ENCODE measurements at regions not wholly inside any gene's neighbourhood (a gene's known extent, or its start where the extent isn't known, plus 50 kb on each side); places are given as distances from the start of the nearest gene placed in this dataset.
"Not testable (repeated sequence)": the region's sequence is repeated elsewhere in the genome, so short reads cannot be mapped to it uniquely, and the experiment has no call there.

DNA sequence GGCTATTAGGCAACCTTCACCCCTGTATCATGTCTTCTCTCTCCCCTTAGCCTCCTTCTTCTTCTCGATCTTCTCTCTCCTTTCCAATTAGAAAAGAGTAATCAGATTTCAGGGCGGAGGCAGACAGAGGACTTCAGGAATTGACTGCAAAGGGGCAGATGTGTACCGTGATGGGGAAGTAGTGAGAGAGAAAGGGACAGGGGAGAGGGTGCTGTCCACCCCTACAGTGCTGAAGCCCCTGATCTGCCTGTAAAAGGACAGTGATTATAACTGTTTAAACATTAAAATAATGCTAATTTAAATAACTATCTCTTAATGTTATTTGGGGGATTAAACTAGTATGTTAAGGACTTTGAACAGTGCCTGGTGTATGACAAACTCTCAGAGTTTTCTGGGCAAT lies 178.5 kb downstream of the ACTR3 start:
- DNase-seq: peak; percentile 5

DNA sequence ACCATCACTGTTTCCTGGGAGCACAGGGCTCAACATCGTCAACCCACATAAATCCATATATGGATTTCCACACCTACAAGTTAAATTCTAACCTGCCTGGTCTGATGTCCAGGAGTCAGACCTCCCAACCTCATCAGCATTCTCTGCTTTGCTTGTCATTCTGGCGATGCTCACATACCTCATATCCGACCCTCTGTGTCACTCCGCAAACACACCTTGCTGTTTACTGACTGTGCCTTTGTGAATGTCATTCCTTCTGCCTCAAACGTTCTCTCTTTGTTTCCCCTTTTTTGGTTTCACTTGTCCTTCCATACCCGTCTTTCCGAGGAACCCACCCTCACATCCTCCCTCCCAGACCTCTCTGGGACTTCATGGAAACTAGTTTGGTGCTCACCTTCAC lies 187.1 kb downstream of the ACTR3 start:
- DNase-seq: no peak

DNA sequence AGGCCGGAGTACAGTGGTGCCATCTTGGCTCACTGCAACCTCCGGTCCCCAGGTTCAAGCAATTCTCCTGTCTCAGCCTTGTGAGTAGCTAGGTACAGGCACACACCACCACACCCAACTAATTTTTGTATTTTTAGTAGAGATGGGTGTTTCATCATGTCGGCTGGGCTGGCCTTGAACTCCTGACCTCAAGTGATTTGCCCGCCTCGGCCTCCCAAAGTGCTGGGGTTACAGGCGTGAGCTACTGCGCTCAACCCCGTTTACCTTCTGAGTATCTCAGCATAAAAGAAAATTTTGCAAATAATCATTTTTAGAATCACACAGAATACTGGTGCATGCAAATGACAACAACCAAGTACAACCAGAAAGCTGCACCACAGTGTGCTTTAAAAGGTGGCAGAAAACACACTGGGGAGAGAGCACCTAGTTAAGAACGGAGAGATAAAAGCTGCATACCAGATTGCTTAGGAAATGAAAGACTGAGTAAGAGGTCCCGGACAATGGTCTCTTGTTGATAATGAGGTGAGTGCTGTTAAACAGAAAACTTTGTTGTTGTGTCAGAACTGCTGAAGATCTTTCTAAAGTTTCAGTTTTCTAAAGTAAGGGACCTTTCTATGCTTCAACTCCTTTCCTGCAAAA lies 189.6 kb downstream of the ACTR3 start:
- no peak for DNase-seq

DNA sequence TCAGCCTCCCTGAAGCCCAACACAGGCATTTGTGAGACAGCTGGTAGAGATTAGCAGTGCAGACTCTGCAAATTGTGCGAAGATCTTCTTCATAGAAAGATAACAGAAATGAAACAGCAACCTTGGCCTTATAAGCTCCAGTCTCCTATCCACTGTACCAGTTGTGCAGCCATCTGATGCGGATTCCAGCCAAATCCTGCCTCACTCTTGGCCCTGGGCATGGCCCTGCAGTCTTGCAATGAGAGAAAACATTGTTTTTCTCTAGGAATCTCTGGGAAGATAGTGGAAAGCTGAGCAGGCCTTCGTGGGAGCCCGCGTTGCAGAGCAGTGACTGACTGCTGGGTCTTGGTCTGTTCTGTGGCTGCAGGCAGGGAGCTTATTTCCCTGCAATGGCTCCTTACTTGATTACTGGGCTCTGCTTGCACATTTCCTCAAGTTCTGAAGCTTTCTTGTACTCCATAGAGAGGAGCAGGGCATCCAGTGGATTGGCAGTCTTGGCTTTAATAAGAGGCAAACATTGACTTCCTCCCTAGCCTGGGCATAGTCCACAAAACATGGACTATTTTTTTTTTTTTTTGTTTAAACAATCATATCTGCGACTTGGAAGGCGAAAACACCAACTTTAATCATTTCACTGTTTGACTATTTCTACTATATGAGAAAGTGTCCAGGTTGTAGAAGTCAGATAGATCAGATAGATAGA lies 193.0 kb downstream of the ACTR3 start:
- DNase-seq: no peak

DNA sequence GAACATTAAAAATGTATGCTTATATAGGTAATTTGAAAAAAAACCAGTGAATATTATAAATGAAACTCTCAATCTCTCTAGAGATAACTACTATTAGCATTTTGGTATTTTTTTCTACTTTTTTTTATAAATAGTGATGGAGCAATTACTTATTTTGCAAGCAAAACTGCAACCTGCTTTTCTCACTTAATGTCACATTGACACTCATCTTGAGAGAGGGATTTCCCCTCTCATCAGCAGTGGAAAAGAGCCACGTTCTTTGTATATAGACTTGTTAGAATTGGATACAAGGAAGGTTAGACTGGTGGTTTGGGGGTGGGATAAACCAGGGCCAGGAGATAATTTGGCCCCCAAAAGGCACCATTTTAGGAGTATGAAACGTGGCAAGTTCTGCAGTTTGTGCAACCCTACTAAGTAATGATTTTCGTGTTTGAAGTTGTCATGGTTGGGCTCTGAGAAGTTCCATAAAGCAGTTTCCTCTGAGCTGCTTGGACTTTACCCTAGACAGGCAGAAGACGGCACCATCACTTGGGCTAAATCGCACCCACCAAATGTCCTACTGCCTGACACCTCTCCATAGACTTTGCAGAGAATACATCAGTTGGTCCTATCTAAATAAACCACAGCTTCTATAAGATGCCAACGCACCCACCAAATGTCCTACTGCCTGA lies 194.0 kb downstream of the ACTR3 start:
- no peak for DNase-seq

DNA sequence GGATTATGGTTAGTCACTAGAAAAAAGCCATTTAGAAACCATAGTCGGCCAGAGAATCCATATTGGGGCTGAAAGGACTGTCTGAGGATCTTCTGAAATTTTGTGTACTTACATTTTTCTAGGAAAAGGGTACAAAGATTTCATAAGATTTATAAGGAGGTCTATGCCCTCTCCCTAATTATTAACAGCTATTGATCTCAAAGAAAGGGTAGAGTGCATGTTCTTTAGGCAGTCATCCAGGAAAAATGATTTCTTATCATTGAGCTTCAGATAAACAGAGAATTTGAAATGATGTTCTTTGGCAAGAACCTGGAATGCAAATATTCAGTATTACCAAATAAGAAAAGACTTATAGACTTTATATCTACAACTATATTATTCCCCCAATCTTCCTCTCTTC lies 195.3 kb downstream of the ACTR3 start:
- DNase-seq: no peak

DNA sequence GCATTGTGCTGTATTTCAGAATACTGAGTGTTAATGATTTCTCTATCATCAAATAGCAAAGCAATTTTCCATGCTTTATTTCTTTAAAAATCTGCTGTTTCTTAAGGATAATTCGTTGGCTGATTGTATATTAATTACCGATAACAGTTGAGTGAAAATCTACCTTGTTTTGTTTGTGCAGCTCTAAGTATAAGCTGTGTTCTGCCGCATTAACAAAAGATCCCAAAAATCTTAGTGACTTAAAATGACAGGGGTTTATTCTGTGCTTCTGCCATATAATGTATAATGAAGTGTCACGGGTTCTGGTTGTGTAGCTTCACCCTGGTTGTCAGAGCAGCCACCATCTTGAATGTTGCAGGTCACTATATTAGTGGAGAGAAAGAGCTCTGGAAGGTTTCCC lies 196.1 kb downstream of the ACTR3 start:
- DNase-seq: no peak

DNA sequence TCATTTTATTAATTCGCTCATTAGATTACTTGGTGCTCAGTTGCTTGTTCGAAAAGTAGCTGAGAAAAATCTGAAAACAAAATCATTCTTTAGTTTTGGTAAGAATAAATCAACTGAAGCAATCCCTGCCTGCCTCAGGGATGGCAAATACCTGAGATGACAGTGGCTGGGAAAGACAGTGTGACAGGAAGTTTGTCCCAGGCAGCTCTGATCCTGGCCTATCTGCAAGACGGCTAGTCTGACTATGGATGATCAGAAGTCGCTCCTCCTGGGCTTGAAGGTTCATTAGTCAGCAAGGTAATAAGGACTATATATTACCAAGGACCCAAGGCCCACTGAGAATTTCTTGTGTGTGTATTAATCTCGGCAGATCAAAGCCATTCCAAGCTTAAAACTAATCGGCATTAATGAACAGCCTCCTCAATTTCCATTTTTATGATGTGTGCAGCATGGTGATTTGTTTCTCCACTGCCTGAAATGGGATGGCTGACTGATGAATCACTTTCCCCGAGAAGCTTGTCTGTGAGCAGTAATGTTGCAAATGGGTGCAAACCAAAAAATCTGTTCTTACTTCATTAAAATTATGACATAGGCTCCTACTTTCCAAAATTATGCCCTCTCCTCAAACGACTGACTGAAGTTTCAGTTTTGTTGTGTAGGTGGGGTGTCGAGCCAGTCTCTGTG lies 199.9 kb downstream of the ACTR3 start:
- no peak for DNase-seq

DNA sequence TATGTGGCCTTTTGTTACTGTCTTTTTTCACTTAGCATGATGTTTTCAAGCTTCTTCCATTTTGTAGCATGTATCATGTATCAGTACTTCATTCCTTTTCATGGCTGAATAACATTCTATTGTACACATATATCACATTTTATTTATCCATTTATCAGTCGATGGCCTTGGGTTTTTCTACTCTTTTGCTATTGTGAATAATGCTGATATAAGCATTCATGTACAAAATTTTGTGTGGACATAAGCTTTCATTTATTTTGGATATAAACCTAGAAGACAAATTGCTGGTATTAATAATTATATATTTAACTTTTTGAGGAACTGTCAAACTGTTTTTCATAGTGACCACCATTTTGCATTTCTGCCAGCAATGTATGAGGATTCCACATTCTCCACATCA lies 201.1 kb downstream of the ACTR3 start:
- no peak for DNase-seq

DNA sequence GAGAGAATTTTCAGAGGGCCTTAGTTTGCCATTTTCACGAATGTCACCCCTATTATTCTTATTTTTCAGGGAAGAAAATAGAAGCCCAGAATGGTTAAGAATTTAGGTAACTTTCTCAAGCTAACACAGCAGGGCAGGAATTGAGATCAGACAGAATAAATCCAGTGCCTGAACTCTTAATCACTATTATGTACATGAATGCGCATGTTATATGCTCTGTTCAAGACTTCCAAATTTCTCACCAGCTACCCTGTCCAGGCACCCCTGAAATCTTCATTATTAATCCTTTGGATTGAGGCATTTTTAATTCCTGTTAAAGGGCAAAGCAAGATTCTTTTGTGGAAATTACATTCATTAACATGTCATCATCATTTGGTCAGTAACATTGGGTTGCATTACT lies 218.4 kb downstream of the ACTR3 start:
- DNase-seq: no peak

DNA sequence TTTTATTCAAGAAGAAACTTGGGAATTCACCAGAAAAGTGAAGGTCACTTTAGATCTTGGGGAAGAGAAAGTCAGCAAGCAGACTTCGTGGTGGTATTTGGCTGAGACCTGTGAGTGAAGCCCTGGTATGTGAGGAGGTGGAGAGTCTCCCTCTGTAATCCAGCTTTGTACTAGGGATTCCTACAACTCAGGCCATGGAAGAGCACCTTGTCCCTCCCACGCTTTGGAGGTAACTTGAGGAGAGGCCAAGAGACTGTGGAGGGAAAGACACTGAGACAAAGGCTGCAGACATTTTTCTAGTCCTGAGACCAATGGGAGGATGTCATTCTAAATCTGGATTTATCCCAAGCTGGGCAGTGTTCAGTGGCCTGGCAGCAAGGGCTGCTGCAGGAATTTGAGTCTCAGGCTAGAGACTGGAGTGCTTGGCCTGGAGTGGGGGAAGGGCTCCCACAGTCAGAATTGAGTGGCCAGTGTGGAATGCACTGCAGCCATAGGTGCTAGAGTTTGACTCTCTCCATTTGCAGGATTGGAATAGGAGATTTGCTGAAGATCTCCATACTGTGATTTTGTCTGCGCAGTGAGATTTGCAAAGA lies 219.0 kb downstream of the ACTR3 start:
- no peak for DNase-seq

DNA sequence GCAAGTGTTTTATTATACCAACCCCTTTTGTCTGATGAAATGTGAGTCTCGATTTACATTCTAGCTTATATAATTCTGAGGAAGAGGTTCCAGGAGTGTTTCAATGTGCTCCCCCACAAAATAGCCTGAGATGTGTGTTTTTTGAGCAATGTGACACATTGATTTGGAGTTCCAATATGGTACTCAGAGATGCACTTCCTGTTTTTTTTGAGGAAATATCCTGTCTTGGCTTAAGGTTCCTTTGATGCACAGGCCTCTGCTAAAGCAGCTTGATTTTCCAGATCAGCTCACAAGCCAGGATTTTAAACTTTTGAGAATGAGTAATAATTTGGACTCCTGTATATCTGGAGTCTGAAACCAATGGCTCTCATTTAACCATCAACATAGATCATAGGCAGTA lies 221.4 kb downstream of the ACTR3 start:
- no peak for DNase-seq

DNA sequence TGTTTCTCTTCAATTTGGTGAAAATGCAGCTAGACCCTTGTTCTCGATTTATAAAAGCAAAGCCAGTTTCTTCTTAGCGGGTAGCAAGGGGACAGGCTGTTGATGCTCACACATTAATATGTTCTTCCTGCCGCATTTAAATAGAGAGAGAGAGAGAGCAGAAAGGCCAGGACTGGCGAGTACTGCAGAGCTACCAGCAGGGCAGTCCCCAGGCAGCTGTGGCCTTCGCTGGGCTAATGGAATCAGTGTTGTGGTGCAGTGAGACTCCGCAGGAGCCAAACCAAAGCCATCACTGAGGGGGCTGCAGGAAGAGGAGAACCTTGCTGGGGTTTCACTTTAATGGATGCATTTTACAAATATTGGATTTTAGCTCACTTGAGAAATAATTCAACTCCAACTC lies 223.6 kb downstream of the ACTR3 start:
- DNase-seq: no peak

DNA sequence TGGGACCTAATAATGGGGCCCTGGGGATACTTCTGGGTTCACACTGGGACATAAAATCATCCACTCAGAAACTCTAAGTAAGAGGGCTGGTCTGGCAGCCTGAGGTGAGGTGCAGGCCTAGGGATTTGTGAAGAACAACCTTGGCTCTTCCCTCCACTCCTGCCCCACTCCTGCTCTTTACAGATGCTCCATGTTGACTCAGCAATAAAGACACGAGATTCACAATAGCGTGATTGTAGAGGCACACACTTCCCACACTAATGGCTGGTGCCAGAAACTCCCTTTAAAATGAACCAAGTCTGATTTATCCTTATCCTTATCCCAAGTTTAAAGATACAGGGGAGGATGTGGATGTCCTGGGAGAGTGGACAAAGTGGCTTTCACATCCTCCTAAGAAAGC lies 228.2 kb downstream of the ACTR3 start:
- DNase-seq: no peak

DNA sequence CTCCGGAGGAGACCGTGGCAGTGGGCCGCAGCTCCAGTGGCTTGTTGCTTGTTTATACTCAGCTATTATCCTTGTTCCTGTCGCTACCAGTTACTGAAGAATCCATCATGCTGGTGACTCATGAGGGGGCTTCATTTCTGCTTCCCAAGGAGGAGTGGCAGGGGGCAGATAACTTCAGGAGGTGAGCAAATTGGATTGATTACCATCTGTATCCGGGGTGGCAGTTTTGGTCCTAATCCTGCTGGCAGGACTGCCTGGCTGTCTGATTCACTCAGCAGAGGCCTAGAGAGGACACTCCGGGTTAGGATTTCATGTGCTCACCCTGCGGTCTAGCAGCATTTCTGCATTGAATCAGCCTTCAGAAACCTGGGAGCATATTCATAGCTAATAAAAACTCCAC lies 230.0 kb downstream of the ACTR3 start:
- no peak for DNase-seq

DNA sequence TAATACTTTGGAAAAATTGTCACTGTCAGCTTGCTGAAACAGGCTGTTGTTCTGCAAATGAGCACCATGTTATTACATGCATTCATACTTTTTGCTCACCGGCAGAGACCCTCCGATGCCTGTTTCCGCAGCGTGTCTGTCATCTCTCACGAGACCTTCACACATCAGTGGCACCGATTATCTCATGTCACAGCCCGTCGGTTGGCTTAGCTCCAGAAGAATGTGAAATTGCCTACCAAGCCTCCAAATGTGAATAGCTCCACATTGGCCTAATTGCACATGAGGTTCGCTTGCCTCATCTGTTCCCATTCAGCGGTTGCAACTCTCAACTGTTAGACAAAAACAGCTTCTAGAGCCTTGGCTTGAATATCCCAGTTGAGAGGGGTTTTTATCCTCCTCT lies 233.0 kb downstream of the ACTR3 start:
- DNase-seq: no peak

DNA sequence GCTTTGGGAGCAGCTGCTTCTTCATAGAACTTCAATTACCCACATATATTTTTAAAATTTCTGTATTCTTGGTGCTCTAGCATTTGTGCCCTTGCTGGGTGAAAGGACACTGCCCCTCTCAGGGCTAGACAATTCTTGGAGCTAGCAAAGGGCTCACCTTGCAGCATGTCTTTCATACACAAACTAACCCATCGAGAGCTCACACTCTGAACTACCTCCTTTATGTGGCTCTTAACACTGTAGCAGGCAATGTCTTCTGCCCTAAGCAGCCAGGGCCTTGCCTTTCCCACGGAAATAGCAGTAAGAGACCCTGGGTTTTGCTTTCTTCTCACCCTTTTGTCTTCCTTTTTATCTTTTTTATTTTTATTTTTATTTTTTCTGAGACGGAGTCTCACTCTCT lies 234.0 kb downstream of the ACTR3 start:
- DNase-seq: no peak

DNA sequence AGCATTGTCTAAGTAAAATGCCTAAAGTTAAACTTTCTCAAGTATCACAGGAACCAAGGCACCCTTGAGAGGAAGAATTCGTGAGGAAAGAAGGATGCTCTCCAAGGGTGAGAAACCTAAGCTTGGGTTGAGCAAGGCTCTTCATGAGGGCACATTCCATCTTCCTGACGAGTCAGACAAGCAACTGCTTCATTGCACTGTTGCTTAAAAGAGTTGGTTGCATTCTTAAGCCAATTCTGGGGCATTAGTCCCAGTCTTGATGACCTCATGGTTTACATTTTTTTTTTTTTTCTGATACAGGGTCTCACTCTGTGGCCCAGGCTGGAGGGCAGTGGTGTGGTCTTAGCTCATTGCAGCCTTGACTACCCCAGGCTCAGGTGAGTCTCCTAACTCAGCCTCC lies 237.5 kb downstream of the ACTR3 start:
- DNase-seq: no peak

DNA sequence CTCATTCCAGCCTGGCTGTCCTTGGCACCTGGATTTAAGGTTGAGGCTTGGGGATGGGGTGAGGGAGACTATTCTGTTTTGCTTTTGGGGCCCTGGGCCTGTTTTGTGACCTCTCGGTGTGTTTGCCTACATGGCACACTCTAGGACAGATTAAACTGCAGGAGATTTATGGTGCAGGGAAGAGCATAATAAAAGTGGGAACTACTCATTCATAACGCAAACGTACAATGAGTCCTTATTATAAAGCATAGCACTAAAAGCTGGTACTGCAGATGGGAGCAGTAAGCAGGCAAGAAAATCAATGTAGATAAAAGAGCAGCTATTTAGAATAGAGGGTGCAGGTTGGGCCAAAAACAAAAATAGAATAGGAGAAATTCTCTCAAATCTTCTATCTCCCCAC lies 238.4 kb downstream of the ACTR3 start:
- no peak for DNase-seq

DNA sequence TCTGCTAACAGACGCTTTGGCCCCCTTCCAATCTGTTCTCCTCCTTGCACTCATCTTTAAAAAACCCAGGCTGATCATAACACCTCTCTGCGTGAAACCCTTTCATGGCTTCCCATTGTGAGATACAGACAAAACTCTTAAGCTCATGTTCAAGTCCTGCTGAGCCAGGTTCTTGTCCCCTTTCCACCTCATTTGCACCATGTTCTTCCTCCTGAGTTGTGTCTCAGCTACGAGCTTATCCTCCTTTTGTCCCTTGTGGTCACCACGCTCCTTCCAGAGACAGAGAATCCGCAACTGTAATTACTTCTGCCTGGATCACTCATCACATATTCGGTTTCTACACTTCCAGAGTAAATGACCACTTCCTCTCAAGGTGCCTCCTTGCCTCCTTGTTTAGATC lies 238.8 kb downstream of the ACTR3 start:
- no peak for DNase-seq

DNA sequence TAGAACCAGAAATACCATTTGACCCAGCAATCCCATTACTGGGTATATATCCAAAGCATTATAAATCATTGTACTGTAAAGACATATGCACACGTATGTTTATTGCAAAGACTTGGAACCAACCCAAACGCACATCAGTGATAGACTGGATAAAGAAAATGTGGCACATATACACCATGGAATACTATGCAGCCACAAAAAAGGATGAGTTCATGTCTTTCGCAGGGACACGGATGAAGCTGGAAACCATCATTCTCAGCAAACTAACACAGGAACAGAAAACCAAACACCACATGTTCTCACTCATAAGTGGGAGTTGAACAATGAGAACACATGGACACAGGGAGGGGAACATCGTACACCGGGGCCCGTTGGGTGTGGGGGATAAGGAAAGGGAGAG lies 242.2 kb downstream of the ACTR3 start:
- DNase-seq: not testable (repeated sequence)

DNA sequence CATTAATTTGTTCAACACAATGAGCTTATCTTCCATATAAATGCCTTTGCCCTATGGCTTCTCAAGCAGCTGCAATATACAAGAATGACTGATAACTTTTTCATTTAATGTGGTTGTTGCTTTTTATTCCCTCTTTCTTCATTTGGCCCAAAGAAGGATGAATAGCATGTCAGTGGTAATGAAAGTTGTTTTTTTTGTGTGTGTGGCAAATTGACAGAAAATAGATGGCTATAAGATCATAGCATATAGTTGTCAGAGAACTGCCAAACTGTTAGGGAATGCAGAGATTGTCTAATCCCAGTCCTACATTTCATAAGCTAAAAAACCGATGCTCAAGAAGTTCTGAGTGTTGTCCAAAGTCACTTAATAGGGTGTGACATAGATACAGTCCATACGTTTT lies 244.3 kb downstream of the ACTR3 start:
- DNase-seq: no peak

DNA sequence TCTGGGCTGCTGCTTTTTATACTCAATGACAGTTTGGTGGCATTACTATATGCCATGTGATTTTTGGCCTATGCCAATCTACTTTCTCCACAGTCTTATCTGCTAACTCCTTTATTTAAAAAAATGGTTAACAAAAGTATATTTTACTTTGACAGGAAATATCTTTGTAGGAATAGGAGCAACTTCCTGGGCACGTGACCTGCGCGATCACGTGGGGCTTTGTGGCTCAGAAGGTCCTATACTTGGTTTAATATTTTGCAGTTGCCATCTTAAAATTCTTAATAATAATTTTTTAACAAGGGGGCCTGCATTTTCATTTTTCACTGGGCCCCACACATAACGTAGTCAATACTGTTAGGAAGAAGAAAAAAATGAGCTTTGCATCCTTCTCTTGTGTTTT lies 249.7 kb downstream of the ACTR3 start:
- DNase-seq: no peak
